Adrenal gland (tissue), 5 donors: ENCODE measurements at regions not wholly inside any gene's neighbourhood (a gene's known extent, or its start where the extent isn't known, plus 50 kb on each side); places are given as distances from the start of the nearest gene placed in this dataset.
"Not testable (repeated sequence)": the region's sequence is repeated elsewhere in the genome, so short reads cannot be mapped to it uniquely, and the experiment has no call there.

Experiments
- POLR2A ChIP-seq, 2 donors: fragments of 450-650 bp; IDR thresholded peaks; one replicate each; pipeline ENCODE4 v1.6.1; 2017; ENCODE audit warnings: antibody characterized with exemption in 2 of 2, mild to moderate bottlenecking in 2 of 2, moderate library complexity in 1 of 2
- TF ChIP-seq, protein P1 (sequence below), 6 experiments: fragments of 450-650 bp in 4 of 6; fragments of 200-600 bp in 2 of 6; sonication (generic) in 1 of 6; IDR thresholded peaks; 1 replicate in 5 of 6; 2 replicates in 1 of 6; pipeline versions ENCODE4 v1.5.1 to v1.8.0; 2016 to 2021; ENCODE audit warnings: antibody characterized with exemption in 6 of 6, mild to moderate bottlenecking in 2 of 6, moderate library complexity in 1 of 6
- donor health status: DM: no; HTN: no; CAD: no.

DNA sequence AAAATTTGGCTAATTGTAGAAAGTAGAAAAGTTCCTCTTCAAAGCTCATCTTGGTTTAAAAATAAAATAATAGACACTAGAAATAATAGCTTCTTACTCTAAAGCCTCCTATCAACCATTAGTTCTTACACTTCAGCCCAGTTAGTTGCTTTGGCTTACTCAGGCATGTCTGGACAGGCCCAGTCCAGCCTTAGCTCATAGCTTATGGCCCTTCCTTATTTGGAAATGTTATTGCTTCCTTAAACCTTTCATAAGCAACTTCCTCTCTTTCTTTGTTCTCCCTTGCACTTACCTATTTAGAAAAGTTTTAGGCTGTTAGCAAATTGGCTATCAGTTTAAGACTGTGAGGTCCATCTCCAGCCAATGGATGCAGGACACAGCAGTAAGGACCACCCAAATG lies 754.1 kb upstream of the NUDT12 start:
- TF ChIP-seq, protein P1, sequence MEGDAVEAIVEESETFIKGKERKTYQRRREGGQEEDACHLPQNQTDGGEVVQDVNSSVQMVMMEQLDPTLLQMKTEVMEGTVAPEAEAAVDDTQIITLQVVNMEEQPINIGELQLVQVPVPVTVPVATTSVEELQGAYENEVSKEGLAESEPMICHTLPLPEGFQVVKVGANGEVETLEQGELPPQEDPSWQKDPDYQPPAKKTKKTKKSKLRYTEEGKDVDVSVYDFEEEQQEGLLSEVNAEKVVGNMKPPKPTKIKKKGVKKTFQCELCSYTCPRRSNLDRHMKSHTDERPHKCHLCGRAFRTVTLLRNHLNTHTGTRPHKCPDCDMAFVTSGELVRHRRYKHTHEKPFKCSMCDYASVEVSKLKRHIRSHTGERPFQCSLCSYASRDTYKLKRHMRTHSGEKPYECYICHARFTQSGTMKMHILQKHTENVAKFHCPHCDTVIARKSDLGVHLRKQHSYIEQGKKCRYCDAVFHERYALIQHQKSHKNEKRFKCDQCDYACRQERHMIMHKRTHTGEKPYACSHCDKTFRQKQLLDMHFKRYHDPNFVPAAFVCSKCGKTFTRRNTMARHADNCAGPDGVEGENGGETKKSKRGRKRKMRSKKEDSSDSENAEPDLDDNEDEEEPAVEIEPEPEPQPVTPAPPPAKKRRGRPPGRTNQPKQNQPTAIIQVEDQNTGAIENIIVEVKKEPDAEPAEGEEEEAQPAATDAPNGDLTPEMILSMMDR (IDR thresholded peaks at IDR 0.05), result not testable (repeated sequence)
- not testable (repeated sequence) for TF ChIP-seq POLR2A (IDR thresholded peaks at IDR 0.05)
